ENCODE measurements at regions not wholly inside any gene's neighbourhood (a gene's known extent, or its start where the extent isn't known, plus 50 kb on each side); places are given as distances from the start of the nearest gene placed in this dataset.

GRCh38 chr3:8279886-8280550 lies 221.6 kb upstream of the LMCD1 start:
- Histone ChIP-seq H3K36me3 (ENCODE audit: insufficient read depth, low read length) (no peaks in the 10 kb centered on the region), H3K9ac (ENCODE audit: low read depth, low read length) (no peak overlapping the region), H3K4me3 (ENCODE audit: low read length) (no peak overlapping the region), H3K9me3 (ENCODE audit: insufficient read depth, low read depth, low read length) (no peaks in the 10 kb centered on the region), H3K27me3 (ENCODE audit: insufficient read depth, low read length) (no peaks in the 10 kb centered on the region), H3K4me1 (ENCODE audit: insufficient read depth, low read length) (peaks cover 13% of the 10 kb centered on the region), H3K27ac (ENCODE audit: low read depth, low read length) (no peak overlapping the region)
- 41% methylated on average over 5 of the region's 5 CpGs for WGBS

- H3K36me3 ChIP-seq (ENCODE audit: insufficient read depth, low read length), result no peaks in the 10 kb centered on the region
- no peaks in the 10 kb centered on the region for H3K27me3 ChIP-seq (ENCODE audit: insufficient read depth, low read length)
- no peak overlapping the region for H3K9ac ChIP-seq (ENCODE audit: low read depth, low read length)
- no peaks in the 10 kb centered on the region for H3K9me3 ChIP-seq (ENCODE audit: insufficient read depth, low read depth, low read length)
- H3K4me3 ChIP-seq (ENCODE audit: low read length), result no peak overlapping the region
- H3K4me1 ChIP-seq (ENCODE audit: insufficient read depth, low read length), result peaks cover 18% of the 10 kb centered on the region
- H3K27ac ChIP-seq (ENCODE audit: low read depth, low read length), result no peak overlapping the region
These were observed 219.0 kb upstream of the LMCD1 start for GRCh38 chr3:8282541-8283165.

- Histone ChIP-seq H3K9me3 (ENCODE audit: insufficient read depth, low read depth, low read length) (no peaks in the 10 kb centered on the region), H3K9ac (ENCODE audit: low read depth, low read length) (no peak overlapping the region), H3K4me3 (ENCODE audit: low read length) (no peak overlapping the region), H3K27ac (ENCODE audit: low read depth, low read length) (no peak overlapping the region), H3K4me1 (ENCODE audit: insufficient read depth, low read length) (peaks cover 17% of the 10 kb centered on the region), H3K36me3 (ENCODE audit: insufficient read depth, low read length) (no peaks in the 10 kb centered on the region), H3K27me3 (ENCODE audit: insufficient read depth, low read length) (no peaks in the 10 kb centered on the region)
- WGBS, result 89% methylated on average over 1 of the region's 1 CpG
These were observed 218.4 kb upstream of the LMCD1 start for GRCh38 chr3:8283193-8283592.

- 94% methylated on average over 5 of the region's 5 CpGs for WGBS
- no peaks in the 10 kb centered on the region for H3K36me3 ChIP-seq (ENCODE audit: insufficient read depth, low read length)
These were observed 215.5 kb upstream of the LMCD1 start for GRCh38 chr3:8286086-8286485.

GRCh38 chr3:8286749-8287148 lies 214.9 kb upstream of the LMCD1 start:
- Histone ChIP-seq H3K4me3 (ENCODE audit: low read length) (no peak overlapping the region), H3K27me3 (ENCODE audit: insufficient read depth, low read length) (no peaks in the 10 kb centered on the region), H3K9me3 (ENCODE audit: insufficient read depth, low read depth, low read length) (no peaks in the 10 kb centered on the region), H3K4me1 (ENCODE audit: insufficient read depth, low read length) (0 out of 2 replicates have a peak, but pooled peaks cover 6% of the 10 kb centered on the region), H3K9ac (ENCODE audit: low read depth, low read length) (no peak overlapping the region), H3K27ac (ENCODE audit: low read depth, low read length) (no peak overlapping the region), H3K36me3 (ENCODE audit: insufficient read depth, low read length) (no peaks in the 10 kb centered on the region)

More at GRCh38 chr3:8286086-8286485, 215.5 kb upstream of the LMCD1 start:
- no peaks in the 10 kb centered on the region for H3K27me3 ChIP-seq (ENCODE audit: insufficient read depth, low read length)
- 0 out of 2 replicates have a peak, but pooled peaks cover 6% of the 10 kb centered on the region for H3K4me1 ChIP-seq (ENCODE audit: insufficient read depth, low read length)
- H3K4me3 ChIP-seq (ENCODE audit: low read length), result no peak overlapping the region
- H3K27ac ChIP-seq (ENCODE audit: low read depth, low read length), result no peak overlapping the region
- H3K9ac ChIP-seq (ENCODE audit: low read depth, low read length), result no peak overlapping the region
- no peaks in the 10 kb centered on the region for H3K9me3 ChIP-seq (ENCODE audit: insufficient read depth, low read depth, low read length)

- Histone ChIP-seq H3K36me3 (ENCODE audit: insufficient read depth, low read length) (no peaks in the 10 kb centered on the region), H3K27me3 (ENCODE audit: insufficient read depth, low read length) (no peaks in the 10 kb centered on the region), H3K27ac (ENCODE audit: low read depth, low read length) (no peak overlapping the region), H3K4me3 (ENCODE audit: low read length) (no peak overlapping the region), H3K9me3 (ENCODE audit: insufficient read depth, low read depth, low read length) (no peaks in the 10 kb centered on the region), H3K9ac (ENCODE audit: low read depth, low read length) (no peak overlapping the region), H3K4me1 (ENCODE audit: insufficient read depth, low read length) (0 out of 2 replicates have a peak, but pooled peaks cover 6% of the 10 kb centered on the region)
- 96% methylated on average over 2 of the region's 2 CpGs for WGBS
These were observed 211.0 kb upstream of the LMCD1 start for GRCh38 chr3:8290611-8291010.

GRCh38 chr3:8296461-8296860 lies 205.2 kb upstream of the LMCD1 start:
- Histone ChIP-seq H3K9me3 (ENCODE audit: insufficient read depth, low read depth, low read length) (no peaks in the 10 kb centered on the region), H3K4me1 (ENCODE audit: insufficient read depth, low read length) (peaks cover 7% of the 10 kb centered on the region; the same call in 1 of the 2 replicates), H3K9ac (ENCODE audit: low read depth, low read length) (no peak overlapping the region), H3K27me3 (ENCODE audit: insufficient read depth, low read length) (no peaks in the 10 kb centered on the region), H3K27ac (ENCODE audit: low read depth, low read length) (no peak overlapping the region), H3K4me3 (ENCODE audit: low read length) (no peak overlapping the region), H3K36me3 (ENCODE audit: insufficient read depth, low read length) (no peaks in the 10 kb centered on the region)
- no CpG with 5 or more reads among the region's 2 CpGs for whole genome bisulfite sequencing

- H3K27ac ChIP-seq (ENCODE audit: low read depth, low read length), result no peak overlapping the region
- no peak overlapping the region for H3K4me3 ChIP-seq (ENCODE audit: low read length)
- H3K27me3 ChIP-seq (ENCODE audit: insufficient read depth, low read length), result no peaks in the 10 kb centered on the region
- peaks cover 7% of the 10 kb centered on the region; the same call in 1 of the 2 replicates for H3K4me1 ChIP-seq (ENCODE audit: insufficient read depth, low read length)
- H3K9ac ChIP-seq (ENCODE audit: low read depth, low read length), result no peak overlapping the region
- WGBS, result 97% methylated on average over 9 of the region's 9 CpGs
- no peaks in the 10 kb centered on the region for H3K9me3 ChIP-seq (ENCODE audit: insufficient read depth, low read depth, low read length)
- H3K36me3 ChIP-seq (ENCODE audit: insufficient read depth, low read length), result no peaks in the 10 kb centered on the region
These were observed 203.3 kb upstream of the LMCD1 start for GRCh38 chr3:8298021-8298954.

- no peaks in the 10 kb centered on the region for H3K27me3 ChIP-seq (ENCODE audit: insufficient read depth, low read length)
- no peaks in the 10 kb centered on the region for H3K36me3 ChIP-seq (ENCODE audit: insufficient read depth, low read length)
- 46% methylated on average over 7 of the region's 7 CpGs for WGBS
- H3K4me3 ChIP-seq (ENCODE audit: low read length), result no peak overlapping the region
- H3K9me3 ChIP-seq (ENCODE audit: insufficient read depth, low read depth, low read length), result no peaks in the 10 kb centered on the region
- H3K9ac ChIP-seq (ENCODE audit: low read depth, low read length), result no peak overlapping the region
- H3K27ac ChIP-seq (ENCODE audit: low read depth, low read length), result no peak overlapping the region
- no peaks in the 10 kb centered on the region; the same call in 1 of the 2 replicates for H3K4me1 ChIP-seq (ENCODE audit: insufficient read depth, low read length)
These were observed 199.5 kb upstream of the LMCD1 start for GRCh38 chr3:8301977-8302735.

- 92% methylated on average over 1 of the region's 1 CpG for WGBS
- H3K36me3 ChIP-seq (ENCODE audit: insufficient read depth, low read length), result no peaks in the 10 kb centered on the region
- H3K4me3 ChIP-seq (ENCODE audit: low read length), result no peak overlapping the region
- peaks cover 7% of the 10 kb centered on the region; the same call in 1 of the 2 replicates for H3K9me3 ChIP-seq (ENCODE audit: insufficient read depth, low read depth, low read length)
- no peak overlapping the region for H3K9ac ChIP-seq (ENCODE audit: low read depth, low read length)
- no peaks in the 10 kb centered on the region; the same call in 1 of the 2 replicates for H3K4me1 ChIP-seq (ENCODE audit: insufficient read depth, low read length)
- no peak overlapping the region for H3K27ac ChIP-seq (ENCODE audit: low read depth, low read length)
- no peaks in the 10 kb centered on the region for H3K27me3 ChIP-seq (ENCODE audit: insufficient read depth, low read length)
These were observed 198.2 kb upstream of the LMCD1 start for GRCh38 chr3:8303466-8303865.

Measured in HUES64 (cell line).